Activated gamma-delta T cell treated with Interleukin-2 at 50 U/mL for 16 hours (primary cell): ENCODE measurements at regions not wholly inside any gene's neighbourhood (a gene's known extent, or its start where the extent isn't known, plus 50 kb on each side); places are given as distances from the start of the nearest gene placed in this dataset.
"Not testable (repeated sequence)": the region's sequence is repeated elsewhere in the genome, so short reads cannot be mapped to it uniquely, and the experiment has no call there.

Experiments used
- DNase-seq: peaks from one replicate; pipeline ENCODE4 v3.0.0-alpha.2; 2020

DNA sequence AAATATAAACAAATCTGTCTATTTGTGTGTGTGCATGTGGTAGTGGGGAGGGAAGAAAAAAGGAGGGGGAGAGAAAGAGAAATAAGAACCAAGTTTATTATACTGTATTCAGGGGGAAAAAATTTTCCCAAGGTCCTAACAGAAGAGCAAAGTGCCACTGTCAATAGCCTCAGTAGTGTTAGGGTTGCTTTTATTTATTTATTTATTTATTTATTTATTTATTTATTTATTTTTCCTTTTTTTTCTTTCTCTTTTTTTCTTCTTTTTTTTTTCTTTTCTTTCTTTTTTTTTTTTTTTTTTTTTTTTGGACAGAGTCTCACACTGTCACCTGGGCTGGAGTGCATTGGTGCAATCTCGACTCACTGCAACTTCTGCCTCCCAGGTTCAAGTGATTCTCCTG is 352.7 kb downstream of the OR4F29 start:
- not testable (repeated sequence) for DNase-seq

DNA sequence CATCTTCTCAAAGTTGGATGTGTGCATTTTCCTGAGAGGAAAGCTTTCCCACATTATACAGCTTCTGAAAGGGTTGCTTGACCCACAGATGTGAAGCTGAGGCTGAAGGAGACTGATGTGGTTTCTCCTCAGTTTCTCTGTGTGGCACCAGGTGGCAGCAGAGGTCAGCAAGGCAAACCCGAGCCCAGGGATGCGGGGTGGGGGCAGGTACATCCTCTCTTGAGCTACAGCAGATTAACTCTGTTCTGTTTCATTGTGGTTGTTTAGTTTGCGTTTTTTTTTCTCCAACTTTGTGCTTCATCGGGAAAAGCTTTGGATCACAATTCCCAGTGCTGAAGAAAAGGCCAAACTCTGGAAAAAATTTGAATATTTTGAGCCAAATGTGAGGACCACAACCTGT is 360.2 kb downstream of the OR4F29 start:
- not testable (repeated sequence) for DNase-seq

DNA sequence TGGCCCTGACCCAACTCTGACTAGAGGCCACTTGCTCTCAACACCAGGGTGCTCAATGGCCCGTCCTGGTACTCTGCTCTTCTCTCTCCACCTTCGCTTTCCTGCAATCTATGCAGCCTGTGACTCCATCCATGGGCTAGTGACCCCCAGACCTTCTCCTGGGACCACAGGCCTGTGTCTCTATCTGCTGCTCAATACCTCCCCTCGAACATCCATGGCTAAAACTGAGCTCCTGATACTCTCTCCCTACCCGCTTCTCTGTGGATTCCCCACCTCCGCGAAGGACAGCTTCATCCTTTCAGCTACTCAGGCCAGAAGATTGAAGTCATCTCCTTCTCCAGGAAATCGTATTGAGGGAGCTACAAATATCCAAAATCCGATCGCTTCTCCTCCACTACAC is 363.4 kb downstream of the OR4F29 start:
- DNase-seq = not testable (repeated sequence)

DNA sequence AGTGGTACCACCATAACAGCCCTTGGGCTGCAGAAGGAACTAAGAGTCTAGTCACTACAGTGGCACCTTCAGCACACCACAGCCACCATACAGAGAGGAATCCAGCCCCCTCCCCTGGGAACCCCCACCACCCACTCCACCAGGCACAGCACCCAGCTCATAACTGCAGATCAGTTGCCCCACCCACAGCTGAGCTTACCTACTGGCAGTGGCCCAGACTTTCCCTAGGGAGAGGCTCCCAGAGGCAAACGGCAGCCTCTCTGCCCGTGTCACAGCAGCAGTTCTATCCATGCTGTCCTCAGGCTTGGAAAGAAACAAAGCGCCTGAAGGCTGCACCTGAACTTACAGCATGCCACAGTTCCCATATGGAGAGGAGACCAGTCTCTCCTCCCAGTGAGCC is 372.3 kb downstream of the OR4F29 start:
- not testable (repeated sequence) for DNase-seq

DNA sequence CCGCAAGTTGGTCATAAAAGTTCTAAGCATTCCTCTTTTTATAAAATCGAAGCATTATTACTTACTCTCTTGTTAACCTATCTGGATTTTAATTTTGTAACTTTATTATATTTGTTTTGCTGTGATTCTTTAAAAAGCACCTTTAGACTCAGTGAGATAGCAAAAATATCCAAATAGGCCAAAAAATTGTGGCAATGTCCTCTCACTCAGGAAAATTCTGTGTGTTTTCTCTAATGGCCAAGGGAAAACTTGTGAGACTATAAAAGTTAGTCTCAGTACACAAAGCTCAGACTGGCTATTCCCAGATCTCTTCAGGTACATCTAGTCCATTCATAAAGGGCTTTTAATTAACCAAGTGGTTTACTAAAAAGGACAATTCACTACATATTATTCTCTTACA is 386.4 kb downstream of the OR4F29 start, which contains the start of gene OR4F5:
Gene OR4F5, plus strand, starts transcription at position 301 of the 400 bp plus-strand sequence.
- DNase-seq = not testable (repeated sequence)

DNA sequence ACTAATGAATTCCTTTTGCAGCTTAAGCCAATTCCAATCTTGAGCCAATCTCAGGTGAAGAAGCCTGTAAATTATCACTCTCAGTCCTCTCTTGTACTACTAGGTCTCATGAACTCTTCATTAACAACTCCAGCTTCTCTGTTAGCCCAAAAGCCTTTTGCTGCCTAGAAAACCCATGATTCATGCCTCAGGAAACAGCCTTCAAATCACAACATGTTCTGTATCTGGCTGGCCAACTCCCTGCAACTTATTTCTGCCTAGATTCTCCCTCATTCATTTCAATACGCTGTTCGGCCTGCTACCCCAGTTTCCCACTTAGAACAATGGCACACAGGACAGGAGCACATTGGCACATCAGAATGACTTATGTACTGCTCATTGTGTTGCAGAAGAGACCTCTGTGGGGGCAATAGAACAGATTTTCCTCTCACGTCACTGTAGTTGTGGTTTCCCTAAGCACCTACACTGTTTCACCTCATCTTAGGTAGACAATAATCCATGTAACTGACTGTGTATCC is 395.4 kb downstream of the OR4F29 start:
- not testable (repeated sequence) for DNase-seq

DNA sequence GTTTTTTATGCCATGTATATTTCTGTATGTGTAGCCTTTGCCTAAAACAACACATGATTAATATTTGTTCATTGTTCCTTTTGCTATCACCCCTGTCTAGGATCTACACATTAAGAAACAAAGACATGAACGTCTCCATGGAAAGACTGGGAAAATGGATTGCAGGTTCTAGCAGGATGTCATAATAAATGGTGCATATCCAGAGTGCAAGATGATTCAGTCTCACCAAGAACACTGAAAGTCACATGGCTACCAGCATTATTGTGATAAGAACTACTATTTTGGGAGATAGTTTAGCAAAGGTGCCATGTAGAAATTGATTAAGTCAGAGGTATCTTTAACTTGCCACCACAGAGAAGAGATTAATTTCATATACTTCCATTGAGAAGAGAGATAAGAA is 398.3 kb downstream of the OR4F29 start:
- DNase-seq = not testable (repeated sequence)

DNA sequence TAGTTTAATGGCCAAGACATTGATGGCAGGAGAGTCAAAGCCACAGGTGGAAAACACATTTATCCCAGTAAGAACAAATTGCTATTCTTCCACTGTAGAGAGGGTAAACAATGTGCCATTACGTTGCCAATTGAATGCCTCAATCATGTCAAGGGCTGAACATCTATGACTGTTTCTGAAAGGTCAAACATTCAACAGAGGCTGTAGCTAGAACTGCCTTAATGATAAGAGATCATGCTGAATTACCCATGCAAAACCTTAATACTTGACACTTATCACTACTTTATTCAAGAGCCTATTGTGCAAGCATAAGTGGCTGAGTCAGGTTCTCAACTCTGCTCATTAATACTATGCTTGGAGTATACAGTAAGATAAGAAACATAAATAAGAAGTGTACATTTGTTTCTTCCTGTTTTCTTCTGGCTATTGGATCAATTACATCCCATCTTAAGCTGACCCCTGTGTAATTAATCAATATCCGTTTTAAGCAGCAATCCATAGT is 409.5 kb downstream of the OR4F29 start:
- DNase-seq = not testable (repeated sequence)

DNA sequence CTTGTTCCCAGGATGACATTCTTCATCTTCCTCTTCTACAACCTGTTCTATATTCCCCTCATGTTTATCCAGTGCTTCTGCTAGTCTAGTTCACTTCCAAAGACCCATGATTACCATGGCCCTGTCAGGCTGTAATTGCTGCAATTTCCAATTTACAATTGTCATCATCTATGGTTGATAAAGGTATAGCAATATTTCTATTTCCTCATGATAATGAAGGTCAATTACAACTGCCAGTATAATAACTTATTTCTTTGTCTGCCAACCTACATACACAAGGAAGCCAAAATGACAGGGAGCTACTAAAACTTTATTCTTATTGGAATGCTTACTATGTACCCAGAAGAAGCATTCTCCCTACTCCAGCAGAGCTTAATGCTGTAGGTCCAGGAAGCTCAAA is 410.3 kb downstream of the OR4F29 start:
- DNase-seq = not testable (repeated sequence)

DNA sequence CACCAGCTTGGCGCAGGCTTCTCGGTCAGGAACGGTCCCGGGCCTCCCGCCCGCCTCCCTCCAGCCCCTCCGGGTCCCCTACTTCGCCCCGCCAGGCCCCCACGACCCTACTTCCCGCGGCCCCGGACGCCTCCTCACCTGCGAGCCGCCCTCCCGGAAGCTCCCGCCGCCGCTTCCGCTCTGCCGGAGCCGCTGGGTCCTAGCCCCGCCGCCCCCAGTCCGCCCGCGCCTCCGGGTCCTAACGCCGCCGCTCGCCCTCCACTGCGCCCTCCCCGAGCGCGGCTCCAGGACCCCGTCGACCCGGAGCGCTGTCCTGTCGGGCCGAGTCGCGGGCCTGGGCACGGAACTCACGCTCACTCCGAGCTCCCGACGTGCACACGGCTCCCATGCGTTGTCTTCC is 422.3 kb downstream of the OR4F29 start:
- not testable (repeated sequence) for DNase-seq

DNA sequence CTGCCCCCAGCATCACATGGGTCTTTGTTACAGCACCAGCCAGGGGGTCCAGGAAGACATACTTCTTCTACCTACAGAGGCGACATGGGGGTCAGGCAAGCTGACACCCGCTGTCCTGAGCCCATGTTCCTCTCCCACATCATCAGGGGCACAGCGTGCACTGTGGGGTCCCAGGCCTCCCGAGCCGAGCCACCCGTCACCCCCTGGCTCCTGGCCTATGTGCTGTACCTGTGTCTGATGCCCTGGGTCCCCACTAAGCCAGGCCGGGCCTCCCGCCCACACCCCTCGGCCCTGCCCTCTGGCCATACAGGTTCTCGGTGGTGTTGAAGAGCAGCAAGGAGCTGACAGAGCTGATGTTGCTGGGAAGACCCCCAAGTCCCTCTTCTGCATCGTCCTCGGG is 434.2 kb downstream of the OR4F29 start:
- DNase-seq = peak; percentile 5

DNA sequence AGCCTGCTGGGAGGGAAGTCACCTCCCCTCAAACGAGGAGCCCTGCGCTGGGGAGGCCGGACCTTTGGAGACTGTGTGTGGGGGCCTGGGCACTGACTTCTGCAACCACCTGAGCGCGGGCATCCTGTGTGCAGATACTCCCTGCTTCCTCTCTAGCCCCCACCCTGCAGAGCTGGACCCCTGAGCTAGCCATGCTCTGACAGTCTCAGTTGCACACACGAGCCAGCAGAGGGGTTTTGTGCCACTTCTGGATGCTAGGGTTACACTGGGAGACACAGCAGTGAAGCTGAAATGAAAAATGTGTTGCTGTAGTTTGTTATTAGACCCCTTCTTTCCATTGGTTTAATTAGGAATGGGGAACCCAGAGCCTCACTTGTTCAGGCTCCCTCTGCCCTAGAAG is 435.5 kb downstream of the OR4F29 start:
- DNase-seq = peak; percentile 2

DNA sequence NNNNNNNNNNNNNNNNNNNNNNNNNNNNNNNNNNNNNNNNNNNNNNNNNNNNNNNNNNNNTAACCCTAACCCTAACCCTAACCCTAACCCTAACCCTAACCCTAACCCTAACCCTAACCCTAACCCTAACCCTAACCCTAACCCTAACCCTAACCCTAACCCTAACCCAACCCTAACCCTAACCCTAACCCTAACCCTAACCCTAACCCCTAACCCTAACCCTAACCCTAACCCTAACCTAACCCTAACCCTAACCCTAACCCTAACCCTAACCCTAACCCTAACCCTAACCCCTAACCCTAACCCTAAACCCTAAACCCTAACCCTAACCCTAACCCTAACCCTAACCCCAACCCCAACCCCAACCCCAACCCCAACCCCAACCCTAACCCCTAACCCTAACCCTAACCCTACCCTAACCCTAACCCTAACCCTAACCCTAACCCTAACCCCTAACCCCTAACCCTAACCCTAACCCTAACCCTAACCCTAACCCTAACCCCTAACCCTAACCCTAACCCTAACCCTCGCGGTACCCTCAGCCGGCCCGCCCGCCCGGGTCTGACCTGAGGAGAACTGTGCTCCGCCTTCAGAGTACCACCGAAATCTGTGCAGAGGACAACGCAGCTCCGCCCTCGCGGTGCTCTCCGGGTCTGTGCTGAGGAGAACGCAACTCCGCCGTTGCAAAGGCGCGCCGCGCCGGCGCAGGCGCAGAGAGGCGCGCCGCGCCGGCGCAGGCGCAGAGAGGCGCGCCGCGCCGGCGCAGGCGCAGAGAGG is 441.3 kb downstream of the OR4F29 start:
- DNase-seq = peak; percentile 21
